CD8-positive, alpha-beta memory T cell (primary cell): ENCODE measurements at regions not wholly inside any gene's neighbourhood (a gene's known extent, or its start where the extent isn't known, plus 50 kb on each side); places are given as distances from the start of the nearest gene placed in this dataset.

Experiments used
- CTCF ChIA-PET: fragments of 350-600 bp; sonication (Branson Sonifier 250); formaldehyde crosslinking; loops from one replicate; lab custom pipeline; 2021; ENCODE audit warnings: antibody characterized with exemption; lab: Charles Lee
- POLR2A ChIA-PET: fragments of 350-600 bp; sonication (Branson Sonifier 250); formaldehyde crosslinking; loops from one replicate; lab custom pipeline; 2021; ENCODE audit warnings: antibody characterized with exemption; lab: Charles Lee
- DNase-seq, 5 donors: peaks; one replicate each; pipeline versions ENCODE4 v3.0.0 to v3.0.0-alpha.2; 2020 to 2022; ENCODE audit warnings: mixed read lengths in 1 of 5
- H3K27ac ChIP-seq: one replicate; pipeline ENCODE4 v1.7.0; 2013; ENCODE audit warnings: low read depth, mild to moderate bottlenecking, low read length, moderate library complexity
- H3K27me3 ChIP-seq: 2 replicates; pipeline ENCODE4 v1.7.0; 2013; ENCODE audit warnings: low read length, mild to moderate bottlenecking; ENCODE audit not compliant: insufficient read depth, poor library complexity, severe bottlenecking
- H3K36me3 ChIP-seq: 2 replicates; pipeline ENCODE4 v1.7.0; 2013; ENCODE audit warnings: mild to moderate bottlenecking, low read length, moderate library complexity; ENCODE audit not compliant: insufficient read depth
- H3K4me1 ChIP-seq: 2 replicates; pipeline ENCODE4 v1.7.0; 2013; ENCODE audit warnings: mild to moderate bottlenecking, low read length, moderate library complexity; ENCODE audit not compliant: insufficient read depth
- H3K4me3 ChIP-seq: 2 replicates; pipeline ENCODE4 v1.7.0; 2013; ENCODE audit warnings: mild to moderate bottlenecking, low read length
- H3K9me3 ChIP-seq: 2 replicates; pipeline ENCODE4 v1.7.0; 2013; ENCODE audit warnings: mild to moderate bottlenecking, low read length
- H3K27ac Mint-ChIP-seq, 8 donors: one replicate each; pipeline ENCODE4 v1.8.0; 2020 to 2021; ENCODE audit warnings: mixed read lengths in 8 of 8, mild to moderate bottlenecking in 6 of 8, inconsistent platforms in 3 of 8, moderate library complexity in 3 of 8
- H3K27me3 Mint-ChIP-seq, 2 donors: one replicate each; pipeline ENCODE4 v1.8.0; 2020 to 2021; ENCODE audit warnings: mixed read lengths in 2 of 2, mild to moderate bottlenecking in 1 of 2, moderate library complexity in 1 of 2
- H3K36me3 Mint-ChIP-seq, 3 donors: one replicate each; pipeline ENCODE4 v1.8.0; 2020 to 2021; ENCODE audit warnings: mixed read lengths in 3 of 3, inconsistent platforms in 1 of 3, mild to moderate bottlenecking in 1 of 3
- H3K4me1 Mint-ChIP-seq, 3 donors: one replicate each; pipeline ENCODE4 v1.8.0; 2020 to 2021; ENCODE audit warnings: mixed read lengths in 3 of 3, inconsistent platforms in 1 of 3, mild to moderate bottlenecking in 1 of 3
- H3K4me3 Mint-ChIP-seq, 7 donors: one replicate each; pipeline ENCODE4 v1.8.0; 2020 to 2021; ENCODE audit warnings: mixed read lengths in 7 of 7, mild to moderate bottlenecking in 6 of 7, moderate library complexity in 4 of 7, inconsistent platforms in 2 of 7
- H3K9me3 Mint-ChIP-seq, 5 donors: one replicate each; pipeline ENCODE4 v1.8.0; 2020 to 2022; ENCODE audit warnings: mixed read lengths in 5 of 5, mild to moderate bottlenecking in 3 of 5, moderate library complexity in 2 of 5, inconsistent platforms in 1 of 5

- H3K36me3 ChIP-seq, result no peaks in the 10 kb centered on the region
- Mint-ChIP-seq H3K4me3 (no peak overlapping the region), H3K4me1 (no peaks in the 10 kb centered on the region), H3K27me3 (no peaks in the 10 kb centered on the region), H3K27ac (no peak overlapping the region), H3K9me3 (peaks cover 0 to 3% (median 0%) of the 10 kb centered on the region in 5 donors), H3K36me3 (no peaks in the 10 kb centered on the region)
- no peaks in the 10 kb centered on the region for H3K4me1 ChIP-seq
- ChIA-PET POLR2A (no interaction called here), CTCF (no interaction called here)
- no peak overlapping the region for H3K27ac ChIP-seq
- H3K4me3 ChIP-seq, result no peak overlapping the region
- H3K9me3 ChIP-seq, result no peaks in the 10 kb centered on the region
- no peaks in the 10 kb centered on the region for H3K27me3 ChIP-seq
- no peak for DNase-seq
These were observed 111.0 kb upstream of the ARHGAP42 start for GRCh38 chr11:100575860-100576717.

- Histone ChIP-seq H3K27me3 (no peaks in the 10 kb centered on the region), H3K4me3 (no peak overlapping the region), H3K4me1 (no peaks in the 10 kb centered on the region), H3K36me3 (no peaks in the 10 kb centered on the region), H3K27ac (no peak overlapping the region), H3K9me3 (no peaks in the 10 kb centered on the region)
- Mint-ChIP-seq H3K4me3 (no peak overlapping the region), H3K27me3 (no peaks in the 10 kb centered on the region), H3K4me1 (no peaks in the 10 kb centered on the region), H3K36me3 (no peaks in the 10 kb centered on the region), H3K27ac (no peak overlapping the region), H3K9me3 (peaks cover 0 to 3% (median 0%) of the 10 kb centered on the region in 5 donors)
- ChIA-PET CTCF (no interaction called here), POLR2A (no interaction called here)
- no peak for DNase-seq
These were observed 110.4 kb upstream of the ARHGAP42 start for GRCh38 chr11:100576718-100577021.

GRCh38 chr11:100578831-100579311, 108.2 kb upstream of the ARHGAP42 start:
- Mint-ChIP-seq H3K27ac (no peak overlapping the region), H3K27me3 (no peaks in the 10 kb centered on the region), H3K4me1 (no peaks in the 10 kb centered on the region), H3K9me3 (peaks cover 0 to 3% (median 0%) of the 10 kb centered on the region in 5 donors), H3K4me3 (no peak overlapping the region), H3K36me3 (no peaks in the 10 kb centered on the region)
- no peaks in the 10 kb centered on the region for H3K27me3 ChIP-seq
- DNase-seq, result no peak
- H3K36me3 ChIP-seq, result no peaks in the 10 kb centered on the region
- CTCF ChIA-PET, result no interaction called here
- H3K9me3 ChIP-seq, result no peaks in the 10 kb centered on the region
- POLR2A ChIA-PET, result no interaction called here
- H3K27ac ChIP-seq, result no peak overlapping the region
- no peak overlapping the region for H3K4me3 ChIP-seq
- H3K4me1 ChIP-seq, result no peaks in the 10 kb centered on the region

- Histone ChIP-seq H3K4me3 (no peak overlapping the region), H3K27ac (no peak overlapping the region), H3K4me1 (no peaks in the 10 kb centered on the region), H3K9me3 (no peaks in the 10 kb centered on the region), H3K27me3 (no peaks in the 10 kb centered on the region), H3K36me3 (no peaks in the 10 kb centered on the region)
- DNase-seq, result no peak
- no peaks in the 10 kb centered on the region for H3K4me1 Mint-ChIP-seq
- no peak overlapping the region for H3K27ac Mint-ChIP-seq
- peaks cover 0 to 3% (median 0%) of the 10 kb centered on the region in 5 donors for H3K9me3 Mint-ChIP-seq
- POLR2A ChIA-PET, result no interaction called here
- no peak overlapping the region for H3K4me3 Mint-ChIP-seq
- no peaks in the 10 kb centered on the region for H3K36me3 Mint-ChIP-seq
- CTCF ChIA-PET, result no interaction called here
- H3K27me3 Mint-ChIP-seq, result peaks cover 0 to 3% of the 10 kb centered on the region in 2 donors
These were observed 105.8 kb upstream of the ARHGAP42 start for GRCh38 chr11:100581318-100581717.

- H3K9me3 ChIP-seq, result no peaks in the 10 kb centered on the region
- no peak overlapping the region for H3K27ac ChIP-seq
- no peaks in the 10 kb centered on the region for H3K36me3 ChIP-seq
- H3K4me3 ChIP-seq, result no peak overlapping the region
- no peaks in the 10 kb centered on the region for H3K4me1 Mint-ChIP-seq
- H3K36me3 Mint-ChIP-seq, result no peaks in the 10 kb centered on the region
- CTCF ChIA-PET, result no interaction called here
- H3K27me3 ChIP-seq, result no peaks in the 10 kb centered on the region
- DNase-seq, result no peak
- no peak overlapping the region for H3K4me3 Mint-ChIP-seq
- peaks cover 0 to 8% of the 10 kb centered on the region in 2 donors for H3K27me3 Mint-ChIP-seq
- H3K27ac Mint-ChIP-seq, result no peak overlapping the region
- peaks cover 0 to 6% (median 0%) of the 10 kb centered on the region in 5 donors for H3K9me3 Mint-ChIP-seq
- POLR2A ChIA-PET, result no interaction called here
- no peaks in the 10 kb centered on the region for H3K4me1 ChIP-seq
These were observed 102.7 kb upstream of the ARHGAP42 start for GRCh38 chr11:100584201-100584985.

GRCh38 chr11:100585728-100586127, 101.4 kb upstream of the ARHGAP42 start:
- Mint-ChIP-seq H3K9me3 (peaks cover 0 to 8% (median 6%) of the 10 kb centered on the region in 5 donors), H3K27me3 (peaks cover 0 to 8% of the 10 kb centered on the region in 2 donors), H3K4me3 (no peak overlapping the region), H3K4me1 (no peaks in the 10 kb centered on the region), H3K36me3 (no peaks in the 10 kb centered on the region), H3K27ac (no peak overlapping the region)
- ChIA-PET POLR2A (no interaction called here), CTCF (no interaction called here)
- Histone ChIP-seq H3K36me3 (no peaks in the 10 kb centered on the region), H3K4me1 (no peaks in the 10 kb centered on the region), H3K27ac (no peak overlapping the region), H3K27me3 (no peaks in the 10 kb centered on the region), H3K9me3 (no peaks in the 10 kb centered on the region), H3K4me3 (no peak overlapping the region)
- no peak for DNase-seq

GRCh38 chr11:100586361-100587101, 100.6 kb upstream of the ARHGAP42 start:
- Mint-ChIP-seq H3K27me3 (peaks cover 0 to 8% of the 10 kb centered on the region in 2 donors), H3K27ac (no peak overlapping the region), H3K36me3 (no peaks in the 10 kb centered on the region), H3K4me3 (no peak overlapping the region), H3K9me3 (peaks cover 4 to 8% (median 6%) of the 10 kb centered on the region in 5 donors), H3K4me1 (no peaks in the 10 kb centered on the region)
- Histone ChIP-seq H3K9me3 (no peaks in the 10 kb centered on the region), H3K27ac (no peak overlapping the region), H3K4me1 (no peaks in the 10 kb centered on the region), H3K4me3 (no peak overlapping the region), H3K27me3 (no peaks in the 10 kb centered on the region), H3K36me3 (no peaks in the 10 kb centered on the region)
- POLR2A ChIA-PET, result no interaction called here
- no peak for DNase-seq
- CTCF ChIA-PET, result no interaction called here
